ENCODE measurements at regions not wholly inside any gene's neighbourhood (a gene's known extent, or its start where the extent isn't known, plus 50 kb on each side); places are given as distances from the start of the nearest gene placed in this dataset.

GRCh38 chr5:40001796-40002195 lies 577.0 kb upstream of the DAB2 start:
- no CpG with 5 or more reads among the region's 1 CpG for WGBS (ENCODE audit: insufficient coverage)
- Histone ChIP-seq H3K4me3 (ENCODE audit: control insufficient read depth in 1 of 7, extremely low read depth in 1 of 7, insufficient read depth in 4 of 7, low read depth in 2 of 7, low read length in 6 of 7) (no peak overlapping the region), H3K36me3 (ENCODE audit: control insufficient read depth in 4 of 4, insufficient read depth in 4 of 4, low read length in 3 of 4) (no peaks in the 10 kb centered on the region), H3K9me3 (ENCODE audit: control extremely low read depth in 1 of 5, control insufficient read depth in 4 of 5, insufficient read depth in 2 of 5, low read depth in 1 of 5, low read length in 4 of 5) (no peaks in the 10 kb centered on the region), H3K4me1 (ENCODE audit: control extremely low read depth in 1 of 4, control insufficient read depth in 4 of 4, insufficient read depth in 4 of 4, low read length in 3 of 4) (no peaks in the 10 kb centered on the region), H3K27me3 (replicated peaks in 2 of 5; ENCODE audit: control insufficient read depth in 4 of 5, insufficient read depth in 5 of 5, low read length in 4 of 5) (peaks cover 0 to 2% (median 0%) of the 10 kb centered on the region in 5 experiments), H3K27ac (ENCODE audit: insufficient read depth in 1 of 2, low read depth in 1 of 2, low read length in 2 of 2, poor library complexity in 1 of 2, severe bottlenecking in 2 of 2) (no peak overlapping the region)
- POLR2A ChIA-PET = no interaction called here
- no peak for DNase-seq
- CTCF ChIA-PET = no interaction called here

DNA sequence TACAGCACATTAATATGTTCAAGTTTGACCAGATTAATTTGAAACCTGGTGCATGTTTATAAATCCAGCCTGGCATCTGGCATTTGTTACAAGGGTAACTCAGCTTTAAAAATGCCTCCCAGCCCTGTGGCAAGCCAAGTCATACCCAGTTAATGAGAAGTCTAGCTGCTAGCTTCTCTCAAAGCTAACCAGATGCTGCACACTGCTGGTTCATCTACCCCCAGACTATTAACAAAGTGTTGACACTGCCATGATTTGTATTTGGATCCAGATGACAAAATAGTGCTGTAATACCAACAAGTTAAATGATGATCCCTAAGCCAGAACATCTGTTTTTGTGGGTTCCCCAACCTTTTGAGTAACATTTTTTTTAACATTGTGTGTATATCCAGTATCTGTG lies 573.7 kb upstream of the DAB2 start:
- Histone ChIP-seq H3K4me1 (ENCODE audit: control extremely low read depth in 1 of 4, control insufficient read depth in 4 of 4, insufficient read depth in 4 of 4, low read length in 3 of 4) (no peaks in the 10 kb centered on the region), H3K27me3 (replicated peaks in 2 of 5; ENCODE audit: control insufficient read depth in 4 of 5, insufficient read depth in 5 of 5, low read length in 4 of 5) (peaks cover 0 to 2% (median 0%) of the 10 kb centered on the region in 5 experiments), H3K36me3 (ENCODE audit: control insufficient read depth in 4 of 4, insufficient read depth in 4 of 4, low read length in 3 of 4) (no peaks in the 10 kb centered on the region), H3K27ac (ENCODE audit: insufficient read depth in 1 of 2, low read depth in 1 of 2, low read length in 2 of 2, poor library complexity in 1 of 2, severe bottlenecking in 2 of 2) (no peak overlapping the region), H3K9me3 (ENCODE audit: control extremely low read depth in 1 of 5, control insufficient read depth in 4 of 5, insufficient read depth in 2 of 5, low read depth in 1 of 5, low read length in 4 of 5) (no peaks in the 10 kb centered on the region), H3K4me3 (ENCODE audit: control insufficient read depth in 1 of 7, extremely low read depth in 1 of 7, insufficient read depth in 4 of 7, low read depth in 2 of 7, low read length in 6 of 7) (no peak overlapping the region)
- ChIA-PET CTCF (no interaction called here), POLR2A (no interaction called here)
- no peak for DNase-seq

- H3K36me3 ChIP-seq (ENCODE audit: control insufficient read depth in 4 of 4, insufficient read depth in 4 of 4, low read length in 3 of 4) = no peaks in the 10 kb centered on the region
- no peaks in the 10 kb centered on the region for H3K9me3 ChIP-seq (ENCODE audit: control extremely low read depth in 1 of 5, control insufficient read depth in 4 of 5, insufficient read depth in 2 of 5, low read depth in 1 of 5, low read length in 4 of 5)
- peaks cover 0 to 2% (median 0%) of the 10 kb centered on the region in 5 experiments for H3K27me3 ChIP-seq (replicated peaks in 2 of 5; ENCODE audit: control insufficient read depth in 4 of 5, insufficient read depth in 5 of 5, low read length in 4 of 5)
- H3K4me3 ChIP-seq (ENCODE audit: control insufficient read depth in 1 of 7, extremely low read depth in 1 of 7, insufficient read depth in 4 of 7, low read depth in 2 of 7, low read length in 6 of 7) = no peak overlapping the region
- no peaks in the 10 kb centered on the region for H3K4me1 ChIP-seq (ENCODE audit: control extremely low read depth in 1 of 4, control insufficient read depth in 4 of 4, insufficient read depth in 4 of 4, low read length in 3 of 4)
- no CpG with 5 or more reads among the region's 1 CpG for WGBS (ENCODE audit: insufficient coverage)
- CTCF ChIA-PET = no interaction called here
- POLR2A ChIA-PET = no interaction called here
- H3K27ac ChIP-seq (ENCODE audit: insufficient read depth in 1 of 2, low read depth in 1 of 2, low read length in 2 of 2, poor library complexity in 1 of 2, severe bottlenecking in 2 of 2) = no peak overlapping the region
- no peak for DNase-seq
Observed at GRCh38 chr5:39995990-39996389, 571.2 kb upstream of the DAB2 start.

- Histone ChIP-seq H3K4me1 (ENCODE audit: control extremely low read depth in 1 of 4, control insufficient read depth in 4 of 4, insufficient read depth in 4 of 4, low read length in 3 of 4) (no peaks in the 10 kb centered on the region), H3K9me3 (ENCODE audit: control extremely low read depth in 1 of 5, control insufficient read depth in 4 of 5, insufficient read depth in 2 of 5, low read depth in 1 of 5, low read length in 4 of 5) (no peaks in the 10 kb centered on the region), H3K36me3 (ENCODE audit: control insufficient read depth in 4 of 4, insufficient read depth in 4 of 4, low read length in 3 of 4) (no peaks in the 10 kb centered on the region), H3K27me3 (replicated peaks in 2 of 5; ENCODE audit: control insufficient read depth in 4 of 5, insufficient read depth in 5 of 5, low read length in 4 of 5) (no peaks in the 10 kb centered on the region), H3K27ac (ENCODE audit: insufficient read depth in 1 of 2, low read depth in 1 of 2, low read length in 2 of 2, poor library complexity in 1 of 2, severe bottlenecking in 2 of 2) (no peak overlapping the region), H3K4me3 (ENCODE audit: control insufficient read depth in 1 of 7, extremely low read depth in 1 of 7, insufficient read depth in 4 of 7, low read depth in 2 of 7, low read length in 6 of 7) (no peak overlapping the region)
- POLR2A ChIA-PET = no interaction called here
- no peak for DNase-seq
- CTCF ChIA-PET = no interaction called here
- 96% methylated on average over 2 of the region's 2 CpGs for WGBS (ENCODE audit: insufficient coverage)
Observed at GRCh38 chr5:39992617-39993202, 567.9 kb upstream of the DAB2 start.

DNA sequence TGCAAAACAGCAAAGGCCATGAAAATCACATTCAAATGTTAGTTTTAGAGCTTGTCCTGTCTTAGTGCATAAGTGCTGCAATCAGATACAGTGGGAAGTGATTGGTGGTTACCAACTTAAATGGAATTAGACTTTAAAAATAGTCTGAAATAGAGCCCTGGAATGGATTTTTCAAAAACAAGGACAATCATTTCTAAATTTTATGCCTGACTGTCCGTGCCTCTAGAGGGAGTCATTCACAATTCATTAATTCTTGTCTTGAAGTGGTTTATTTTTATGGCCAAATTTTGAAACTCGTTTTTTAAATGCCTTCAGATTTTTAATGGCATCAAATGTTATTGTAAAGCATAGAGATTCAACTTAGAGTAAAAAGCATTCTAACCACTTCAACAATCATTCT lies 561.8 kb upstream of the DAB2 start:
- DNase-seq = no peak
- H3K9me3 ChIP-seq (ENCODE audit: control extremely low read depth in 1 of 5, control insufficient read depth in 4 of 5, insufficient read depth in 2 of 5, low read depth in 1 of 5, low read length in 4 of 5) = peaks cover 0 to 1% (median 0%) of the 10 kb centered on the region in 5 experiments
- H3K4me3 ChIP-seq (ENCODE audit: control insufficient read depth in 1 of 7, extremely low read depth in 1 of 7, insufficient read depth in 4 of 7, low read depth in 2 of 7, low read length in 6 of 7) = no peak overlapping the region
- no peak overlapping the region for H3K27ac ChIP-seq (ENCODE audit: insufficient read depth in 1 of 2, low read depth in 1 of 2, low read length in 2 of 2, poor library complexity in 1 of 2, severe bottlenecking in 2 of 2)
- H3K27me3 ChIP-seq (replicated peaks in 2 of 5; ENCODE audit: control insufficient read depth in 4 of 5, insufficient read depth in 5 of 5, low read length in 4 of 5) = no peaks in the 10 kb centered on the region
- no CpG with 5 or more reads among the region's 2 CpGs for WGBS (ENCODE audit: insufficient coverage)
- CTCF ChIA-PET = no interaction called here
- H3K4me1 ChIP-seq (ENCODE audit: control extremely low read depth in 1 of 4, control insufficient read depth in 4 of 4, insufficient read depth in 4 of 4, low read length in 3 of 4) = no peaks in the 10 kb centered on the region
- POLR2A ChIA-PET = no interaction called here
- H3K36me3 ChIP-seq (ENCODE audit: control insufficient read depth in 4 of 4, insufficient read depth in 4 of 4, low read length in 3 of 4) = no peaks in the 10 kb centered on the region

- H3K27ac ChIP-seq (ENCODE audit: insufficient read depth in 1 of 2, low read depth in 1 of 2, low read length in 2 of 2, poor library complexity in 1 of 2, severe bottlenecking in 2 of 2) = no peak overlapping the region
- no peak overlapping the region for H3K4me3 ChIP-seq (ENCODE audit: control insufficient read depth in 1 of 7, extremely low read depth in 1 of 7, insufficient read depth in 4 of 7, low read depth in 2 of 7, low read length in 6 of 7)
- no peaks in the 10 kb centered on the region for H3K4me1 ChIP-seq (ENCODE audit: control extremely low read depth in 1 of 4, control insufficient read depth in 4 of 4, insufficient read depth in 4 of 4, low read length in 3 of 4)
- H3K36me3 ChIP-seq (ENCODE audit: control insufficient read depth in 4 of 4, insufficient read depth in 4 of 4, low read length in 3 of 4) = no peaks in the 10 kb centered on the region
- H3K9me3 ChIP-seq (ENCODE audit: control extremely low read depth in 1 of 5, control insufficient read depth in 4 of 5, insufficient read depth in 2 of 5, low read depth in 1 of 5, low read length in 4 of 5) = peaks cover 0 to 1% (median 0%) of the 10 kb centered on the region in 5 experiments
- ChIA-PET POLR2A (no interaction called here), CTCF (no interaction called here)
- DNase-seq = no peak
- WGBS (ENCODE audit: insufficient coverage) = no CpG with 5 or more reads among the region's 1 CpG
- no peaks in the 10 kb centered on the region for H3K27me3 ChIP-seq (replicated peaks in 2 of 5; ENCODE audit: control insufficient read depth in 4 of 5, insufficient read depth in 5 of 5, low read length in 4 of 5)
Observed at GRCh38 chr5:39980056-39980455, 555.3 kb upstream of the DAB2 start.

DNA sequence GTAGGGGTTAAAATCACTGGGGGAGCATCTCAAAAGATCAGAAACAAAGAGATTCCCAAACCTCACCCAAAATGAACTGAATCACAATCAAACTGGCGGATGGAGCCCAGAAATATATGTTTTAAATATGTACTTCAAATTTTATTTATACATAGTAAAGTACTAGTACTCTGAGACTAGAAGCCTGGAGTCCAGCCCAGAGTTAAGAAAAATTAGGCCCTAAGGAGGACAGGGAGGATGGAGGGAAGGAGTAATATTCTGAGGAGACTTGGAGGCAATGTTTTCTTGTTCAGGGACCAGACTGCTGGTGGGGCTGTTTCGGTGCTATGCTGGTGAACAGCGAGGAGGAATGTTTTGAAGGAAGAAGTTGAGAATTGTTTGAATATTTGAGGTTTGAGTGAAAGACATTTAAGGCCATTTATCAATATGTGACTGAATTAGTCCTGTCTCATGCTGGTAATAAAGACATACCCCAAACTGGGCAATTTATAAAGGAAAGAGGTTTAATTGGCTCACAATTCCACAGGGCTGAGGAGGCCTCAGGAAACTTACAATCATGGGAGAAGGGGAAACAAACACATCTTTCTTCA lies 552.4 kb upstream of the DAB2 start:
- DNase-seq = no peak
- ChIA-PET CTCF (no interaction called here), POLR2A (no interaction called here)
- Histone ChIP-seq H3K27me3 (replicated peaks in 2 of 5; ENCODE audit: control insufficient read depth in 4 of 5, insufficient read depth in 5 of 5, low read length in 4 of 5) (no peaks in the 10 kb centered on the region), H3K36me3 (ENCODE audit: control insufficient read depth in 4 of 4, insufficient read depth in 4 of 4, low read length in 3 of 4) (no peaks in the 10 kb centered on the region), H3K4me1 (ENCODE audit: control extremely low read depth in 1 of 4, control insufficient read depth in 4 of 4, insufficient read depth in 4 of 4, low read length in 3 of 4) (no peaks in the 10 kb centered on the region), H3K9me3 (ENCODE audit: control extremely low read depth in 1 of 5, control insufficient read depth in 4 of 5, insufficient read depth in 2 of 5, low read depth in 1 of 5, low read length in 4 of 5) (no peaks in the 10 kb centered on the region), H3K27ac (ENCODE audit: insufficient read depth in 1 of 2, low read depth in 1 of 2, low read length in 2 of 2, poor library complexity in 1 of 2, severe bottlenecking in 2 of 2) (no peak overlapping the region), H3K4me3 (ENCODE audit: control insufficient read depth in 1 of 7, extremely low read depth in 1 of 7, insufficient read depth in 4 of 7, low read depth in 2 of 7, low read length in 6 of 7) (no peak overlapping the region)
- WGBS (ENCODE audit: insufficient coverage) = 100% methylated on average over 2 of the region's 3 CpGs

Measured in common myeloid progenitor, CD34-positive (primary cell).